ENCODE measurements at regions not wholly inside any gene's neighbourhood (a gene's known extent, or its start where the extent isn't known, plus 50 kb on each side); places are given as distances from the start of the nearest gene placed in this dataset.
"Not testable (repeated sequence)": the region's sequence is repeated elsewhere in the genome, so short reads cannot be mapped to it uniquely, and the experiment has no call there.

DNA sequence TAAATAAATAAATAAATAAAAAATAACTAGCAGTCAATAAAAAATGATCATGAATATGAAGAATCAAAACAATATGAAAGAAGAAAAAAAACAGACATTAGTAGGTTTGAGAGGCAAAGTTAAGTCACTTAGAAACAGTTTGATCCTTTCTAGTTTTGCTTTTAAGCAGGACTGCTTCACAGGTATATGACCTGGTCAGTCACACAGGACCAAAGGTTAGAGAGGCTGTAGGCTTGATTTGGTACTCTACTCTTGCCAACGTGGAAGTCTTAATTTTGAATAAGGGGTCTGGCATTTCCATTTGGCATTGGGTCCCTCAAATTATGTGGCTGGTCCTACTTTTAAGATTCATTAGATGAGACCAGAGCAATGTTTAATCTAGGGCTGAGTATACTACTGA is 441.7 kb upstream of the NECTIN3 start:
- DNase-seq = no peak

DNA sequence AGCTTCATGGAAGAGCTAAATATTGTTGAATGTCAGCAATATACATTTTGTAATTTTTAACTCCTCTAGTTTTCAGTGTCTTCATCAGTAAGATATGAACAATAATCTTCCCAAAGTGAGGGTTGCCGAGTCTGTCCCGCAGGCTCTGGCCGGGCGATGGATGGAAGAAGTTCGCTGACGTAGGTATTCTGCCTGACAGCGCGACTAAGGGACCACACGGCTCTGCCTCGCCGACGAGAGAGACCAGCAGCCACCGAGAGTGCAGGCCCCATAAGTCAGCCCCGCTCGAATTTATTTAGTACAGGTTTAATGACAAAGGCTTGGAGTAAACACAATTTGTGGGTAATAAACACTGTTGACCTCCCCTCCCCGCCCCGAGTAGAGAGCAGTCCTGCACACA is 427.4 kb upstream of the NECTIN3 start:
- DNase-seq = no peak

DNA sequence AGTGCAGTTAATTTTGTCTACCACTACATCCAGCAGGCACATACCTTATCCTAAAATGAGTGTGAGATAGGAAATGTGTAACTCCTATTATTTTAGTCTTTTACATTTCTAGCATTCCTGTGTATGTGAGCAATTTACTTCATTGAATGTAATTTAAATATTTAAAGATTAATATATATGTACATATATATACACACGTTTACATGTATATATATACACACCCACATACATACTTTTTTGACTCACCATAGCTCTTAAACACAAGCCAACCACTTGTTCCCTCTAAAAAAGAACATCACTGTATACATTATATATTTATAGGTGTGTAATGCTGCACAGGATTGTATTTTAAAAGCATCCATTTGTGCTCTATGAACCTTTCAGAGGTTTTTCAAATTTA is 425.6 kb upstream of the NECTIN3 start:
- DNase-seq = no peak

DNA sequence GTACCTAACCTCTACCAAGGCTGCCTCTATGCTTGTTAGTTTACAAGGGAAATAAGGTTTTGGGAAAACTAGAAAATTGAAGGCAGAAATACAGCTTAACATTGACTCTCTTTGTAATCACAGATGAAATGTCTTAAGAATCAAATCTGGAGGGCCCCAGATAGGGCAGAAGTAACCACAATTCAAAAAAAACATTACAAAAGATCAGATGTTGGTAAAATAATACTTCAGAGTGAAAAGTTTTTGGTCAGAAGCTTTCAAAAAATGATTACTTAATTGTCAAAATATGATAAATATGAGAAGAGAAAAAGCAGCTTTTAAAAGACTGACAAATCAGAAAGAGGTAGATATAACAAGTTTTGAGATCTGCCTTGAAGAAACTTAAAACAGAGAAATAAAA is 425.1 kb upstream of the NECTIN3 start:
- DNase-seq = no peak

DNA sequence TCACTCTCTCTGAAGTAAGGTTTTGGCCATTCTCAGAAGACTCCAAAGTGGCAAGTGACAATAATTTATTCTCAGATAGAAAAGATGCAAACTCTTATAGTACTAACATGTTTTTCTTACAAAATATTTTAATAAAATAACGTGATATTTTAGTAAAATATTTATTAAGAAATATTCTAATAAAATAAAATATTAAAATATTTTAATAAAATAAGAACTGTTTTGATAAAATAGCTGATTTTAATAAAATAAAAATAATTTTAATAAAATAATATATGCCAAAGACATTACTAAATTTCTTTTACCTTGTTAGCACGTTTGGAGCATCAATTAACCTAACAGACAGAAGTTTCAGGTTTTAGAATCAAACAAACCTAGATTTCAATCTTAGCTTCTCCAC is 424.0 kb upstream of the NECTIN3 start:
- DNase-seq = no peak

DNA sequence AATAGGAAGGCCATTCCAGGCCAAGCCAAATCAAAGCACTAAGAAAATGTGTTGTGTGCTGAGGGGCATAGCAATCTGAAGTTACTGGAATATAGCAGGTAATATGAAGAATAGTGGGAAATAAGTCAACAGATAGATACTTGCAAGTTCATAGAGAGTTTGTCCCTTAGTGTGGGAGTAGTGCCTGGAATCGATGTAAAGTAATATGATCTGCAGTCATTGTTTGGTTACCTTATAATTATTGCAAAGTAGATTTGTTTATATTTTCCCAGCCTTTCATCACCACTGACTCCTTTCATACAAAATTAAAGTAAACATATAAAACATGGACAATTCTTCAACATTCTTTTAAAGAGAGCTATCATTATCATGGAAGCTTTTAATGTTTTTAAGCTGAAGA is 420.9 kb upstream of the NECTIN3 start:
- DNase-seq = no peak

DNA sequence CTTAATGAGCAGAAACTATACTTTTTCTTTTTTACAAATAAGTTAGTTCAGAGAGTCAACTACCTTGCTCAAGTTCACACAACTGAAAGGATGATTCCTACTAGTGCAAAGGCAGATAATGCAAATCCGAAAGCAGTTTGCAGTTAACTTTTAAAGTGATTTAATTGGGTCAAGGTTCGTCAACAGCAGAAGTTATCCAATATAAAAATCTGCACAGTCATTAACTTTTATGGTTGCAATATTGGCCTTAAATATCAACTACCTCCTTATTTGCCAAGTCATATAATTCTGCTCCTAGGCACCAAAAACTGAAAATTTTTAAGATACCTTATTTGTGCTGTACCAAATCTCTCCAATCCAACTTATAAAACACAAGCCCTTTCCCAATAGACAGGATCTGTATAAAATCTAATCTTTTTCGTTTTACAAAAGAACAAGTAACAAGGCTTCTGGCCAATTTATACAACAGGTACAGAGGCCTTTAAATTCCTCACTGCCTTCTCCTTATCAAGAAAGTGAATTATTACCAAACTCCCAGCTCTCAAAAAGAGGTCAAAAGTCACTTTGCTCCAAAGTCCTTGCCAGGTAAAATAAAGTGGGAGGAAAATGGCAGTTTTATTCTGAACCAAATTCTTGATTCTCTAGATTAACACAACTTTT is 416.6 kb upstream of the NECTIN3 start:
- DNase-seq = no peak

DNA sequence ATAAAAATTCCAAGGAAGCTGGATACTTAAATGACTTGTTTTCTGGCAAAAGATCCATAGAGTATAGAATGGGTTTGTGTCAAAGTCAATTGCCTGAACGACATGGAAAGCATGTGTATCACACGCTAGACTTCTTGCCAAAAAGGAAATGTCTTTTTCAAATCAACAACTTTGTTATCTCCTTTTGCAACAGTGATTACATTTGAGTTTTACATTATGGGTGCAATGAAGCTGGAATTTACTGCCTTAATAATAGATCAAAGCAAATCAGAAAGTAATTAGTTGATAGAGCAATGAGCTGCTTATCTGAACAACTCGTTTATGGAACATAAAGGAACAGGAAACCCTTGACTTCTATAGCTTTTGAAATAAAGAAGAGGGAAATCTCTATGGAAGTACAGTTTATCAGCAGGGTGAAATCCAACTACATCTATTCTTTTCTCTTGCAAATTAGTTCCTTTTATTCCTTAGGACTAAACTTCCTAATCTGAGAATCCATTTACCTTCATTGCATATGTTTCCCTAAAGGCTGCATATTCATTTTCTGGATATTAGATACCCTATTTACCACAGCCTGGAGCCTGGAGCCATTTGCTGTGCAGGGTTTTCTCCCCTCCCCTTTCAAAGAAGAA is 415.1 kb upstream of the NECTIN3 start:
- no peak for DNase-seq

DNA sequence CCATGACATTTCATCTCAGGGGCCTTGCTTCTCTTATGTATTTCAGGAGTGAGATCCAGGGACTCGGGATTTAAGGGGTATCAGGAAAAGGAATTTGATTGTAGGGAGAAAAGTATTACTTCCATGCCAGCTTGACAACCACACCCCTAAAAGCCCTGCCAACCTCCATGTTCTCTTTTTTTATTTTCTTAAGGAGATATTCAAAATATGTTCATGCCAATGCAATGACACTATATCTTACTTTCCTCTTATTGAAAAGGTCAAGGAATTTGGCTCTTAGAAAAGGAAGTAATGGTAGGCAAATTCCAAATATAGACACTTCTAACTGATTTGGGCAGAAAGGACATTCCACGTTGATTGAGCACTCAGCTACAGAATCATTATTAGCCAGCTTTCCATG is 407.5 kb upstream of the NECTIN3 start:
- no peak for DNase-seq

DNA sequence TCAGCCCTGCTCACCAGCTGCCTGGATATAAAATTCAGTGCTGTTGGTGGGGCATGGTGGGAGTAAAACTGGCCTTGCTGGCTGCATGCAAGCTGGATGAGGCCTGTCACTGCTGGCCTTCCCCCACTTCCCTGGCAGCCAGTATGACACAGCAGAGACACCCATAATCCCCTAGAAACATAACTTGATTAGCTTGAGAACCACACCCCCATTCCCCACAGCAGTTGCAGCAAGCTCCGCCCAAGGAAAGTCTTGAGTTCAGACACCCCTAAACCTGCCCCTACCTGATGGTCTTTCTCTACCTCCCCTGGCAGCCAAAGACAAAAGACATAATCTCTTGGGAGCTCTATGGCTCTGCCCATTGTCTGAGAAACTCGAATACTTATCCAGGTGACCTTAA is 405.1 kb upstream of the NECTIN3 start:
- DNase-seq = no peak

DNA sequence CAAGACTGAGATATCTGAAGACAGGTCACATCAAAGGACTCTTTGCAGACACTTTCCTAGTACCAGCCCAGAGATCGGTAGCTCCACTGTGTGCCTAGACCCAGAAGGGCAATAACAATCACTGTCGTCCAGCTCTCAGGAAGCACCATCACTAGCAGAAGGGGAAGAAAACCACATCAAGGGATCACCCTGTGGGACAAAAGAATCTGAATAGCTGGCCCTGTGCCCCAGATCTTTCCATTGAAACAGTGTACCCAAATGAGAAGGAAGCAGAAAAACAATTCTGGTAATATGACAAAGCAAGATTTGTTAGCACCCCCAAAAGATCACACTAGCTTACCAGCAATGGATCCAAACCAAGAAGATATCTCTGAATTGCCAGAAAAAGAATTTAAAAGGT is 404.4 kb upstream of the NECTIN3 start:
- DNase-seq = no peak

DNA sequence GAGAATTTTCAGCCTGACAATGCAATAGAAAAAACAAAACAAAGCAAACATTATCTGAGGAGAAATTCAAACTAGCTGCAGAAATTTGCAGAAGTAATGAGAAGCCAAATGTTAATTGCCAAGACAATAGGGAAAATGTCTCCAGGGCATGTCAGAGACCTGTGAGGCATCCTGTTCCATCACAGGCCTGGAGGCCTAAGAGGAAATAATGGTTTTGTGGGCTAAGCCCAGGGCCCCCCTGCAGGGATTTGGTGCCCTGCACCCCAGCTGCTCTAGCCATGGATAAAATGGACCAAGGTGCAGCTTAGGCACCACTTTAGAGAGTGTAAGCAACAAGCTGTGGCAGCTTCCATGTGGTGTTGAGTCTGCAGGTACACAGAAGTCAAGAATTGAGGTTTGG is 401.2 kb upstream of the NECTIN3 start:
- DNase-seq = no peak

DNA sequence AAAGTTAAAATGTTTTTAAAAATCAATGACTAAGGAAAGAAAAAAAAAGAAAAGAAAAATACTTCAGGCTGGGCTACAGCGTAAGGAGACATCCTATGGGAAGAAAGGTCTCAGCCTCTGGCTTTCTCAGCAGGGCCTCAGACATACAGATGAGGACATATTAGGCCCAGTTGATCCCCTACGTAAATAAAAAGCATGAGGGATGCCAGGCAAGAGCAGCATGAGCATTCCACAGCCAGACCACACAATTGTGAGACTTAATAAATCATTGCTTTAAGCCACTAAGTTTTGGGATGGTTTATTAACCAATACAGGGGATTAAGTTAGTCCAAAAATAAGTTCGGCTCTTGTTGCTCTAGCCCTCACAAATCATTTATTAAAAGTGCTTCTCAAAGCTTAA is 394.1 kb upstream of the NECTIN3 start:
- DNase-seq = no peak

DNA sequence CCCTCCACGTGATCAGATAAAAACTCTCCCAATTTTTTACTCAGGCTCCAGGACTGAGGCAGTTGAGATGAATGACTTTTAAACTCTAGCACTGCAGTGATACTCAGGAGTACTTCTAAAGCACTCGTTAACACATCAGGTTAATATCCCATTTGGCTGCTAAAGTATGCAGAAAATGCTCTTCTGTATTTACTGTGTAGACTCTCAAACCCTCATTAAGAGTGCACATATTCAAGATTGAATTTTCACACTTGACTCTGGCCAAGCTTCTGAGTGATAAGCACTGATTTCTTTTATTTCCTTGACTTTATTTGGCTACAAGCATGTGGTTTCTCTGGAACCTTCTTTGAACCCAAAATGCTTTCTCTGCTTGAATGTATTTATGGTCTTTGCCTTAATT is 392.3 kb upstream of the NECTIN3 start:
- no peak for DNase-seq

DNA sequence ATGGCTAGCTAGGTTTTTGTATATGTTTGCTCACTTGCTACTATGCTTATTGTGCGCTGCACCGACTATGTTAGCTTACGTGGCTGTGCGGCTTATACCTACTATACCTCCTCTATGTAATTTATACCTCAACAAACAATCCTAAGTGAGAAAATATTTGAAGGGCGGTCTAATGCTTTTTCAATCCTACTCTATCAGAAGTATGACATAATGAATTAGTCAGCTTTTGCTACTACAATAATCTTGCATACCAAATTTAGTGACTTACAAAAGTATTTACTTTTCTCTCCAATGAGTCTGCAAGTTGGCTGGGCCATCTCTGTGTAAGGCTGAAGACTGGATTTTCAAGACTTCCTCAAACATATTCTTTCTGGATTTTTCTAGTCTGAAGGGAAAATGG is 391.2 kb upstream of the NECTIN3 start:
- DNase-seq = no peak

DNA sequence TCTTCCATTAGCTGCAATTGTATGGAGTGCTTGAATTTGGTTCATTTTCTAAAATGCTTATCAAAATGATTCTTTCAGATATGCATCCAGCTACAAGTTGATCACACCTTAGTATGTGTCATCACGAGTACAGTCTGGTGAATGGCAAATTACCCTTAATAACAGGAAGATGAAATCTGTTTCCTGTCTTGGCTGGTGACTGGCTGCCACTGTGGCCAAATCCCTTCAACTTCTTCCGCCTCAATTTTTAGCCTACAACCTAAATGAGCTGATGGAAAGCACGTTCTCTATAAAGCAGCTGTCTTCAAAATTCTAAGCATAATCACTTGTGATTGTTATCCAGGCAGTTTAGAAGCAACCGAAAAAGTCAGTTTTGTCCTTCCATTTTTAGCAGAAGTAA is 387.1 kb upstream of the NECTIN3 start:
- DNase-seq = no peak

DNA sequence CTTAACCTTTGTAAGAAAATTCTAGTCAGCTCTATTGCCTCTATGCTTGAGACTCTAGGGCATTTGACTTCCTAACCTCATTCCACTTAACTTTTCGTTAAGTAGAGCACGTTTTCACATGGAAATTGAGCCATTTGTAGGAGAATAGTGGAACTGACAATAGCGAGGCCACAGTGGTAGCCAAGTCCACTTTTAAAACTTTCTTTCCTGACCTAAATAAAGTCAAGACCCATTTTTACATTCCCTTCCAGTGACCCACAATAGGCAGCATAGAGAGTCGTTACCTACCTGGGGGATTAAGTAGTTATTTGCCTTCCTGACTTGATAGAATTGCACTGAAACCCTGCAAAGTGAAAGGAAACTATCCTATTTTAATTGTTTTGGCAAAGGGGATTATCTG is 386.0 kb upstream of the NECTIN3 start:
- DNase-seq = no peak

DNA sequence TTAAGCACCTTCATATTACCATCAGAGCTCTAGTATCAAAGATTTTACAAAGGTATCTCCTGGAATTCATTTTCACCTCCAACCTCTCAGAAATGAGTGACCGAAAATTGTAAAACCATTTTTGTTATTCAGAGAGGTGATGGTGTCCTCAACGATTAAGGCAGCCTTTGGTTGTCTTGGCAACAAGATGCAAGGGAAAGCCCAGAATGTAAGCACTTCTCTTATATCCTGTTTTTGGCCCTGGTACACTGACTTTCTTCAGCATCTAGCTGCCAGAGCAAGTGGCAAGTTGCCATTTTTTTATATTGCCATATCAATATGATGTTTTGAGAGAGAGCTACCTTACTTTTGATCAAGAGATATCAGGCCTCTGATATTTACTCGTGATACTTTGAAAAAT is 384.9 kb upstream of the NECTIN3 start:
- no peak for DNase-seq

DNA sequence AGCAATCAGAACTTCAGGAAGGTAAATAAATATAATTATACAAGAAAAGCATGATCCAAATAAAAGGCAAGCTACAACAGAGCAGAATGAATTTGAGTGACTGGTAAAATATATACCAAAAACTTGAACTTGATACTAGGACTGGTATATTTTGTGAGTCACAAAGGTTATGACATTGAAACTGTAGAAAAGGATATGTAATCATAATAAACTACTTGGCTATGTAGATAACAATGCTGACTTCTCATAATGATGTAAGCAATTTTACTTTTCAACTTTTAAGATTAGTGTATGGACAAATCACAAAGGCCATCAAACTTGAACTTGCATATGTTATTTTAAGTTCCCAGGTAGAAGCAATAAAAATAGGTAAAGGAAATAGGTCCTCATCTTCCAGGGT is 384.5 kb upstream of the NECTIN3 start:
- no peak for DNase-seq

DNA sequence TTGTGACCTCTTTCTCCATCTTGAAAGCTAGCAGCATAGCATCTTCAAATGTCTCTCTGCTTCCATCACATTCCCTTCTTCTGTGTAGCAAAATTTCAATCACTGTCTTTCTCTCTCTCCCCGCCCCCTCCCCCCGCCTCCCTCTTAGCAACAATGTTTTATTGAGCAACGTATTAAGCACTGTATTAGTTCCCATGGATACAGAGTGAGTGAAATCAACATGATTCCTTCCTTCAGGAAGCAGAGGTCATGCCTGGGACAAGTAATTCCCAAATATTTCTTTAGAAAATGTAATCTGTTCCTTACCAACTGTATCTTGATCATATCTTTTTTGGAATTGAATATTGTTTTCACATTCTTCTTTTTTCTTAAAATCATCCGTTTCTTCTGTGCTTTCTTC is 373.7 kb upstream of the NECTIN3 start:
- DNase-seq = no peak

DNA sequence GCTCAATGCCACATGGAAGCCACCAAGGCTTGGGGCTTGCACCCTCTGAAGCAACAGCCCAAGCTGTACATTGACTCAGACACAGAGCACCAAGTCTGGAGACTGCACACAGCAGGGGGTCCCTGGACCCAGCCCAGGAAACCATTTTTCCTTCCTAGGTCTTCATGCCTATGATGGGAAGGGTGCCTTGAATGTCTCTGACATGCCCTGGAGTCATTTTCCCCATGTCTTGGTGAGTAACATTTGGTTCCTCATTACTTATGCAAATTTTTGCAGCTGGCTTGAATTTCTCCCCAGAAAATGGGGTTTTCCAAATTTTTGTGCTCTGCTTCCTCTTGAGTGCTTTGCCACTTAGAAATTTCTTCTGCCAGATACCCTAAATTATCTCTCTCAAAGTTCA is 367.3 kb upstream of the NECTIN3 start:
- not testable (repeated sequence) for DNase-seq

DNA sequence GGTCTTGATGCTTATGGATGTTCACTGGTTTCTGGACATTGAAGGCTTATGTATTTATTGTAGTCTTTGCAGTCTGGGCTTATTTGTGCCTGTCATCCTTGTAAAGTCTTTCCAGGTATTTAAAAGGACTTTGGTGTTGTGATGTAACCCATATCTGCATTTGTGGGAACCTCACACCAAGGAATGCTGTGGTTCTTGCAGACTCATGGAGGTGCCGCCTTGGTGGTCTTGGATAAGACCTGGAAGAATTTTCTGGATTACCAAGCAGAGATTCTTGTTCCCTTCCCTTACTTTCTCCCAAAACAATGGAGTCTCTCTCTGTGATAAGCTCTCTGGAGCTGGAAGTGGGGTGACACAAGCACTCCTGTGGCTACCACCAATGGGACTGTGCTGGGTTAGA is 363.5 kb upstream of the NECTIN3 start:
- no peak for DNase-seq

DNA sequence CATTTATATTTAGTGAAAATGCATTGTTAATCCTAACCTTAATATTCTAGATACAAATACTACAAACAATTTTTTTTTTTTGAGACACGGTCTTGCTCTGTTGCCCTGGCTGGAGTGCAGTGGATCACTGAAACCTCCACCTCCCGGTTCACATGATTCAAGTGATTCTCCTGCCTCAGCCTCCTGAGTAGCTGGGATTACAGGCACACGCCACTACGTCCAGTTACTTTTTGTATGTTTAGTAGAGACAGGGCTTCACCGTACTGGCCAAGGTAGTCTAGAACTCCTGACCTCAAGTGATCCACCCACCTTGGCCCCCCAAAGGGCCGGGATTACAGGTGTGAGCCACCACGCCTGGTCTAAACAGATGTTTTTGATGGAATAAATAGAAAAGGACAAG is 361.5 kb upstream of the NECTIN3 start:
- no peak for DNase-seq

DNA sequence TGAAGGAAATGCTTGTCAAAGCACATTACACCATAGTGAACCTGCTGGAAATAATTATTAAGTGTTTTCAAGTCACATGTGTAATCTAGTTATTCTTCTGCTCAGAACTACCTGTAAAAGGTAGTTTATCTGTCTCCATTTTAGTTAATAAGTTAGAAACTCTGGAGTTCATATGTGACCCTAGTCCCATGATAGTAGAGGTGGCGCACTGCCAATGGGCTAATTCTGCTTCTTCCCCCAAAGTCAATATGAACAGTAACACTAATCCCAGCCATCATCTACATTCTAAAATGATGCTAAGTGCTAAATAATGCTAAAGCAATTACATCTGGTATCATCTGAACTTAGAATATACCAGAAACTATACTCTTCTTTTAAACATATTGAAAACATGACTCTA is 361.0 kb upstream of the NECTIN3 start:
- no peak for DNase-seq

DNA sequence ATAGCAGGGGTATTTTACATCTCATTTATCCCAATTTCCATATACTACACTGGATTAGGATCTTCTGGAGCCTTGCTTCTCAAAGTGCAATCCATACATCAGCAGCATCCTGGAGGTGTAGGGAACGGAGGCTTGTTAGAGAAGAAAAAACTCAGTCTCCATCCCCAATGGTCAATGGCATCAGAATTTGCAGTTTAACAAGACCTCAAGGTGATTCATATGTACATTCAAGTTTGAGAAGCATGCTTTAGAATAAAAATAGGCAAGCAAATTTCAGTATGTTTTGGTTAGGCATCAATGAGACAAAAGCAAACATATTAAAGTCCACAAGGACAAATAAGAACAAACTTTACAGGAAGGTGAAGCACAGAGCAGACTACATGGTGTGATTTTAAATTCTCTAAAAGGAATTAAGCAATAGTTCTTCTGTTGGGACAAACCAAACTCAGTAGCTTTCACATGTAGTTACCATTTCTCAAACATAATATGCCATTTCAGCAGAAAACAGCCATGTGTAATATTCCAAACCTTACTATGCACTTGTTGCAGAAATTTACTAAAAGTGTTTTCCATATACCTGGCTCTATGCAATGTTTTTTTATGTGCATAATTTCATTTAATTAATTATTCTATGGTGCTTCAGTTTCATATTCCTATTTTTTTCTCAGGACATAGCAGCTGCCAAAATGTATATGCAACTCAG is 360.3 kb upstream of the NECTIN3 start:
- DNase-seq = no peak
